Tibial nerve (tissue), 4 donors: ENCODE measurements at regions not wholly inside any gene's neighbourhood (a gene's known extent, or its start where the extent isn't known, plus 50 kb on each side); places are given as distances from the start of the nearest gene placed in this dataset.

ENCODE experiments used
- CTCF ChIP-seq, 5 experiments: fragments of 200-600 bp in 3 of 5; fragments of 450-650 bp in 2 of 5; sonication (generic) in 3 of 5; IDR thresholded peaks; one replicate each; pipeline ENCODE4 v1.5.1; 2016 to 2019; ENCODE audit warnings: antibody characterized with exemption in 5 of 5, mild to moderate bottlenecking in 3 of 5, moderate library complexity in 2 of 5
- EP300 ChIP-seq, 2 donors: sonication (generic); formaldehyde crosslinking; IDR thresholded peaks; one replicate each; pipeline ENCODE4 v1.6.1; 2017; ENCODE audit warnings: antibody characterized with exemption in 2 of 2, mild to moderate bottlenecking in 1 of 2

DNA sequence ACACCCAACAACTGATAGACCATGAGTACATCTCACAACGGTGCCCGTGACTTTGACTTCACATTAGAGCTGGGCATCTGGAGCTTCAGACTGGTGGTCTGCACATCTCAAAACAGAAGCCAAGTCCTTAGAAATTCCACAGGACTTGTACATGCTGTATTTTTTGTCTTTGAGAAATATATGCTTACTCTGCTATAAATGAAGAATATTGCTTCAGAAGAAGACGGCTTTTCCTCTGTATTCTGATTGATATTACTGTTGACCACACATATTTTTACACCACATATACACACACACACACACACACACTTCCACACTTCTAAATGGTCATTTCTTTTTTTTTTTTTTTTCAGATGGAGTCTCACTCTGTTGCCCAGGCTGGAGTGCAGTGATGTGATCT lies 338.3 kb upstream of the KIF2A start:
- TF ChIP-seq CTCF (IDR thresholded peaks at IDR 0.05) (no peak), EP300 (IDR thresholded peaks at IDR 0.05) (no peak)
